Colonic mucosa (tissue), 4 donors: ENCODE measurements at regions not wholly inside any gene's neighbourhood (a gene's known extent, or its start where the extent isn't known, plus 50 kb on each side); places are given as distances from the start of the nearest gene placed in this dataset.
"Not testable (repeated sequence)": the region's sequence is repeated elsewhere in the genome, so short reads cannot be mapped to it uniquely, and the experiment has no call there.

Source experiments
- DNase-seq: peaks from one replicate; pipeline ENCODE4 v3.0.0-alpha.2; 2020
- H3K27ac ChIP-seq: fragments of 200-600 bp; one replicate; pipeline ENCODE4 v1.8.0; 2021
- H3K27me3 ChIP-seq: fragments of 200-600 bp; one replicate; pipeline ENCODE4 v1.8.0; 2021
- H3K36me3 ChIP-seq: fragments of 200-600 bp; one replicate; pipeline ENCODE4 v1.8.0; 2021
- H3K4me1 ChIP-seq: fragments of 200-600 bp; one replicate; pipeline ENCODE4 v1.8.0; 2021; ENCODE audit warnings: mild to moderate bottlenecking
- H3K4me3 ChIP-seq: fragments of 200-600 bp; one replicate; pipeline ENCODE4 v1.8.0; 2021
- H3K9ac ChIP-seq, 2 donors: one replicate each; pipeline ENCODE4 v1.7.0; 2013; ENCODE audit warnings: control low read depth in 2 of 2, low read depth in 2 of 2, low read length in 2 of 2
- H3K9me3 ChIP-seq: fragments of 200-600 bp; one replicate; pipeline ENCODE4 v1.8.0; 2021
- intact Hi-C: fragments of 100-400 bp; cut with DNase I; formaldehyde crosslinking; loops from one replicate; pipeline ENCODE4 v1.14.1; 2022
- TF ChIP-seq, protein P1 (sequence below): fragments of 200-600 bp; IDR thresholded peaks from one replicate; pipeline ENCODE4 v1.8.0; 2022; ENCODE audit warnings: antibody characterized with exemption, mild to moderate bottlenecking
- donor health status: healthy.
- donor health status: DM: no; HTN: no; CAD: no.
- donor health status: DM: no; HTN: no; CAD: no.

DNA sequence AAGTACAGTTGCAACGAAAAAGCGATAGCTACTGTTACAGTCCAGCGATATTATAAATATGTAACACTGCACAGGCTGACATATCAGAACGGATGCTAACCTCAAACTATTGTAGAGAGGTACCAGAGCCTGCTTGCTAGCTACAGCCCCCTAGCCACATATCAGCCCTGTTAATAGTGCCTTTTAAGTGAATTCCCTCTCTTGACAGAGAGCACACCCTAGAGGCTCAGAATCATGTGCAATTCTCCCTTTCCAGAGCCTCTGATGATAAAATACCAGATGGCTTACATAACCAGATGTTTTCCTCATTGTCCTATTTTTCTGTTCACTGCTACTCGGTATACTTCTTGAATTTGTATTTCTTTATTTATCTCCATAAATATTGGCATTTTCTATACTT, 960.7 kb upstream of the CELF2 start:
- Histone ChIP-seq H3K4me1 (no peaks in the 10 kb centered on the region), H3K27ac (no peak overlapping the region), H3K27me3 (no peaks in the 10 kb centered on the region), H3K9ac (no peak overlapping the region), H3K36me3 (no peaks in the 10 kb centered on the region), H3K9me3 (no peaks in the 10 kb centered on the region), H3K4me3 (no peak overlapping the region)
- intact Hi-C loops: no loop called here
- TF ChIP-seq, protein P1, sequence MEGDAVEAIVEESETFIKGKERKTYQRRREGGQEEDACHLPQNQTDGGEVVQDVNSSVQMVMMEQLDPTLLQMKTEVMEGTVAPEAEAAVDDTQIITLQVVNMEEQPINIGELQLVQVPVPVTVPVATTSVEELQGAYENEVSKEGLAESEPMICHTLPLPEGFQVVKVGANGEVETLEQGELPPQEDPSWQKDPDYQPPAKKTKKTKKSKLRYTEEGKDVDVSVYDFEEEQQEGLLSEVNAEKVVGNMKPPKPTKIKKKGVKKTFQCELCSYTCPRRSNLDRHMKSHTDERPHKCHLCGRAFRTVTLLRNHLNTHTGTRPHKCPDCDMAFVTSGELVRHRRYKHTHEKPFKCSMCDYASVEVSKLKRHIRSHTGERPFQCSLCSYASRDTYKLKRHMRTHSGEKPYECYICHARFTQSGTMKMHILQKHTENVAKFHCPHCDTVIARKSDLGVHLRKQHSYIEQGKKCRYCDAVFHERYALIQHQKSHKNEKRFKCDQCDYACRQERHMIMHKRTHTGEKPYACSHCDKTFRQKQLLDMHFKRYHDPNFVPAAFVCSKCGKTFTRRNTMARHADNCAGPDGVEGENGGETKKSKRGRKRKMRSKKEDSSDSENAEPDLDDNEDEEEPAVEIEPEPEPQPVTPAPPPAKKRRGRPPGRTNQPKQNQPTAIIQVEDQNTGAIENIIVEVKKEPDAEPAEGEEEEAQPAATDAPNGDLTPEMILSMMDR: no peak
- DNase-seq: no peak

DNA sequence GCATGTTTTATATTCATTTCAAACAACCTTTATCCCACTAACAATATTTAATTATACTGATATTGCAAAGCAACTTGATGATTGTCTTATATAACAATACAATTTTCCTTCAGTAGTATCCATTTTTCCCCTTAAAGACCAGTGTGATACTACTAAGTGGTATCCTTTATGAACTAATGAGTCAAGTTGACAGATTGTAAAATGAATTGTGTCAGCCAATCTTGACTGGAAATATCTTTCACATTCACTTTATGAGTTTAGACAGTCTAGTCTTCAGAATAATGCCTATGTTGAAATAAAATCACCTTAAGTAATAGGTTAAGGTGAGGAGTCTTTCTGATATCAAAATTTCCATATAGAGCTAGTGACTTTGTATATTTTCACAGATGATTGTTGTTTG, 950.0 kb upstream of the CELF2 start:
- DNase-seq: no peak
- no peaks in the 10 kb centered on the region for H3K27me3 ChIP-seq
- no peaks in the 10 kb centered on the region for H3K9me3 ChIP-seq
- no peaks in the 10 kb centered on the region for H3K36me3 ChIP-seq
- H3K4me1 ChIP-seq: no peaks in the 10 kb centered on the region
- intact Hi-C loops: no loop called here
- TF ChIP-seq, protein P1: no peak
- no peak overlapping the region for H3K4me3 ChIP-seq
- H3K9ac ChIP-seq: no peak overlapping the region
- no peak overlapping the region for H3K27ac ChIP-seq

DNA sequence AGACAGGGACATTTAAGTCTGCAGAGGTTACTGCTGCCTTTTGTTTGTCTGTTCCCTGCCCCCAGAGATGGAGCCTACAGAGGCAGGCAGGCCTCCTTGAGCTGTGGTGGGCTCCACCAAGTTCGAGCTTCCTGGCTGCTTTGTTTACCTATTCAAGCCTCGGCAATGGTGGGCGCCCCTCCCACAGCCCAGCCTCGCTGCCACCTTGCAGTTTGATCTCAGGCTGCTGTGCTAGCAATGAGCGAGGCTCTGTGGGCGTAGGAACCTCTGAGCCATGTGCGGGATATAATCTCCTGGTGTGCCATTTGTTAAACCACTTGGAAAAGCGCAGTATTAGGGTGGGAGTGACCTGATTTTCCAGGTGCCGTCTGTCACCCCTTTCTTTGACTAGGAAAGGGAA, 942.8 kb upstream of the CELF2 start:
- H3K36me3 ChIP-seq, H3K9ac ChIP-seq, H3K4me3 ChIP-seq, DNase-seq, H3K4me1 ChIP-seq, intact Hi-C loops, H3K27me3 ChIP-seq, H3K9me3 ChIP-seq, H3K27ac ChIP-seq: not testable (repeated sequence)

DNA sequence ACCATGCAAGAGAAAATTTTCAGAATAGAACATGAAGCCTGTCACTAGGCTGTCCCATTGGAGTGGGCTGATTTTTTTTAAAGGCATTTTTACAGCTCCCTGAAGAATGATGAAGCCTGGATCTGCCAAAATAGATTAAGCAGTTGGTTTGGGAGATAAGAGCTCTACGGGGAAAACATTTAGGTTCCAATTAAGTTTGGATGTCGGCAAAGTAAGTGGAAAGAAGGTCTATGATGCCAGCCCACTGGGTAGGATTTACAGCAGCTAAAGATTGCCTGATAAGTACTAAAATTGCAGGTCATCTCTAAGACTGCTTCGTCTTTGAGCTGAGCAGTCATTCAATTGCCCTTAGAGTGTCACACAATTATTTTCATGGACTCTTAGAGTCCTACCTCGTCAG, 939.2 kb upstream of the CELF2 start:
- TF ChIP-seq, protein P1: no peak
- H3K4me1 ChIP-seq: no peaks in the 10 kb centered on the region
- no peak overlapping the region for H3K9ac ChIP-seq
- H3K36me3 ChIP-seq: no peaks in the 10 kb centered on the region
- no peak for DNase-seq
- no peak overlapping the region for H3K27ac ChIP-seq
- no peaks in the 10 kb centered on the region for H3K27me3 ChIP-seq
- no peak overlapping the region for H3K4me3 ChIP-seq
- intact Hi-C loops: no loop called here
- no peaks in the 10 kb centered on the region for H3K9me3 ChIP-seq

DNA sequence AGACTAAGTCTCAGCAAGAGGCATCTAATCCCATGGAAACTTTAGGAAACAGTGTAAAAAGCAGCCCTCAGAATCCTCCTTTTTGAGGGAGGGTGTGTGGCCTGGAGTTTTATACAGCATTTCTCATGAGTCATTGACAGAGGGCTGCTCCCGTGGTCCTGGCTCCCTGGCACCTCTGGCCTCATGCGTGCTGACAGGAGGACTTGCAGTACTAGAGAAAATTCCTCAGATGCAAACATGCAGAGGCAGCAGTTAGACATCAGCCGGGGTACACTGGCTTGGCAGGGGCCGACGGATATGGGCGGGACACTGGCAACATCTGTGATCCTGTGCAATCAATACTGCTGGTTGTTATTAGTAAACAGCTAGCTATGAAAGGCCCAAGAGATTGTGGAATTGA, 925.1 kb upstream of the CELF2 start:
- Histone ChIP-seq H3K27me3 (no peaks in the 10 kb centered on the region), H3K4me3 (no peak overlapping the region), H3K9me3 (no peaks in the 10 kb centered on the region), H3K36me3 (no peaks in the 10 kb centered on the region), H3K4me1 (no peaks in the 10 kb centered on the region), H3K9ac (no peak overlapping the region), H3K27ac (no peak overlapping the region)
- TF ChIP-seq, protein P1: no peak
- DNase-seq: no peak
- intact Hi-C loops: no loop called here

DNA sequence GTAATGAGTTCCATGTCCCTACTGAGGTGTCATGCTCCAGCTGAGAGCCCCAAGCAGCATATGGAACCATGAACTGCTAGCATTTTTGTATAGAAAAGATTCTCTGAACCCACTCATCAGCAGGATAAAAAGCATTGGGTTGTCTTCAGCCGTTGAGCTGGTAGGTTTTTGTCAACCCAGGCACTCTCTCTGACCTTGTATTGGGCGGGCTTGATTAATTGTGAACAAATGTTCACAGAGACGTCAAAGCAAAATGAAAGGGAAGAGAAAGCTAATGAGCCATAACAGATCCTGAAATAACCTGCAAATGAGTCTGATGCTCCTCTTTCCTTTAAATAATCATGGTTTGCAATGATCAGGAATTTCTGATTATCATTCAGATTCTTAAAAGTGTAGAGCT, 924.7 kb upstream of the CELF2 start:
- Histone ChIP-seq H3K9ac (no peak overlapping the region), H3K36me3 (no peaks in the 10 kb centered on the region), H3K4me3 (no peak overlapping the region), H3K27me3 (no peaks in the 10 kb centered on the region), H3K9me3 (no peaks in the 10 kb centered on the region), H3K27ac (no peak overlapping the region), H3K4me1 (no peaks in the 10 kb centered on the region)
- DNase-seq: no peak
- TF ChIP-seq, protein P1: no peak
- intact Hi-C loops: no loop called here
